ENCODE measurements at regions not wholly inside any gene's neighbourhood (a gene's known extent, or its start where the extent isn't known, plus 50 kb on each side); places are given as distances from the start of the nearest gene placed in this dataset.

DNA sequence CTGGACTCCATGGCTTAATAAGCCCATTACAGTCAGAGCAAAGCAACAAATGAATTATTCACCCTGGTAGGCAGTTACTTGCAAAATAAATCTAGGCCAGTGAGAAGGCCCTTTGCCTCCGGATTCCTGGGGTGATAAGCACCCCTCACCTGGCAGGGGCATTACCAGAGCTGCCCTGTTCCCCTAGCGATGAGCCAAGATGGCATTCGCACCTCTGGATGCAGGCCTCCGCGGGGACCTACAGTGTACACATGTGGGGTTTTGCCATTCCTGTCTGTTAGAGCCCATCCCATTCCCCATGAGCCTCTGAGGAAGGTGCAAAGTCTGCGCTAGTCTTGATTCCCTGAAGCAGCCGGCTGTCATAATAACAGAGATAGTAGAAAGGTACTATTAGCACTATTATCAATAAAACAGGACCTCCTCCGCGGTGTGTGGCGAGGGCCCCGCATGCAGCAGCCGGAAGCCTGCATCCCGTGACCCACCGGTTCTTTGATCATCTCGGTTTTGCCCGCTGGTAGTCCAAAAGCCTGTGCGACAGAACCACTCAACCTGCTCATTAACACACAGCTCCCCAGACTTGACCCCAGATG, 344.3 kb downstream of the BRD1 start:
- TF ChIP-seq CTCF (conservative IDR thresholded peaks at IDR 0.05; ENCODE audit: low read depth, low read length) (no peak), EZH2 (IDR thresholded peaks at IDR 0.05; ENCODE audit: low read length, unreplicated experiment) (no peak), EZH2phosphoT487 (IDR thresholded peaks at IDR 0.05; ENCODE audit: borderline replicate concordance, low read length) (no peak)

Measured in PC-3 (cell line).